Stimulated activated CD8-positive, alpha-beta memory T cell treated with anti-CD3 and anti-CD28 coated beads, Interleukin-4, amount 100 ng/mL, for 48 hours (primary cell): ENCODE measurements at regions not wholly inside any gene's neighbourhood (a gene's known extent, or its start where the extent isn't known, plus 50 kb on each side); places are given as distances from the start of the nearest gene placed in this dataset.
"Not testable (repeated sequence)": the region's sequence is repeated elsewhere in the genome, so short reads cannot be mapped to it uniquely, and the experiment has no call there.

Source experiments
- DNase-seq: peaks from one replicate; pipeline ENCODE4 v3.0.0-alpha.2; 2020

- no peak for DNase-seq
Observed at GRCh38 chr14:53663709-53664108, 292.9 kb downstream of the BMP4 start.

- no peak for DNase-seq
Observed at GRCh38 chr14:53655080-53655785, 301.4 kb downstream of the BMP4 start.

DNA sequence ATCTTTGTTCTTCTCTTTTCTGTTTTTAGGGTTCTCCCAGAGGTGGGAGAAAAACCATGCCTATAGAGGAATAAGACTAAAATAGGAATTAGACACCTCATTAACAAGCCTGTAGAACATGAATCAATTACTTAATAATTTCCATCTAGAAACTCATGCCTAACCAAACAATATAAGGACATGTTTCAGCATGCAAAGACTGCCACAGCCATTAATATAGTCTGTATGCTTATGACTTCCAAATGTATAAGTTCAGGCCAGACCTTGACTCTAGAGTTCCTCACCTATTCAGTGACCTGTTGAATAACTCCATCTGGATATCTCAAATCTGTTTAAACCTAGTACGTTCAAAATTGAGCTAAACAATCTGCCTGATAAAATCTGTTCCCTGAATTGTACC lies 304.6 kb downstream of the BMP4 start:
- no peak for DNase-seq

DNA sequence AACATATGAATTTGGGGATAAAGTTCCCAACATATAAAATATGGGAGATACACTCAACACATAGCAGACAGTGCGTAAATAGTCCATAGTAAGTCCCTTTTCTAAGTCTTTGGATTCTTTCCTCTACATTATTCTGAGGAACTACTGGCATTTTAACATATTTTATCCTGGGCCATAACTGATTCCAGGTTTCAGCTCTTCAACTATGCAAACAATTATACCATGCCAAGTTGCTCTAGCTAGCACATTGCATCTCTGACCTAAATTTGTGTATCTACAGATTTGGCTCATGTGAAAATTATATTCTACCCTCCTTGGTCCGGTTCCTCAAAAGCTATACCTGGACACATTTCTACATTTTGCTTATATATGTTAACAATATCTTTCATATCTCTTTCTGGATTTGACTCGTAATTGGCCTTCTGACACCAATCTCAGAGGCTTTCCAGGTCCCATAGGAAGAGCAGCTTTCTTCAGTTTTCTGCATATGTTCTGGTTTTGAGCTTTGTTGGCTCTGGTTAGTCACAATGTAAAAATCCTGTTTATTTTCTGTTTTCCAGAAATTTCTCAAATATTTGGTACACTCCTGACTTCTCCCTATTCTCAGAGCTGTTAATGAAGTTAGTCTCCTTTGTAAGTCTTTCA lies 305.4 kb downstream of the BMP4 start:
- no peak for DNase-seq

GRCh38 chr14:53646925-53647324 lies 309.7 kb downstream of the BMP4 start:
- DNase-seq = no peak

DNA sequence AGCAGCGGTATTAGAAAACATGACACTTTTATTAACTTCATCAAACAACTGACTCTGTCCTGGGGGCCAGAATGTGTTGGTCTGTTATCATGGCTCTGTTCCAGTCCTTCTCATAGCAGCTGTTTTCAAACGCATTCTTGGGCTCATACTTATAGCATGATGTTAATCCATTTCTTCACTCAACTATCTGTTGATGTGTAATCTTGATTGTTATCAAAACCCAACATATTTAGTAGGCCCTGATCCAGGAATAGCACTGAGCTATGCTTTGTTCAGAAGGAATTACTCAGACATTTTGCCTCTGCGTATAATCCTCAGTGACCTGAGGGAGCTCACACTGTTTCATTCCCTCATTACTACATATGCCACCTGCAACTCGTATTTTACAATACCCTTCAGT lies 315.9 kb downstream of the BMP4 start:
- DNase-seq = no peak

GRCh38 chr14:53638966-53639365 lies 317.7 kb downstream of the BMP4 start:
- DNase-seq = no peak

- DNase-seq = no peak
Observed at GRCh38 chr14:53634793-53635192, 321.8 kb downstream of the BMP4 start.

- no peak for DNase-seq
Observed at GRCh38 chr14:53630336-53630735, 326.3 kb downstream of the BMP4 start.

GRCh38 chr14:53628732-53629430 lies 327.7 kb downstream of the BMP4 start:
- DNase-seq = no peak

- DNase-seq = no peak
Observed at GRCh38 chr14:53628261-53628660, 328.4 kb downstream of the BMP4 start.

GRCh38 chr14:53626761-53627160 lies 329.9 kb downstream of the BMP4 start:
- no peak for DNase-seq

DNA sequence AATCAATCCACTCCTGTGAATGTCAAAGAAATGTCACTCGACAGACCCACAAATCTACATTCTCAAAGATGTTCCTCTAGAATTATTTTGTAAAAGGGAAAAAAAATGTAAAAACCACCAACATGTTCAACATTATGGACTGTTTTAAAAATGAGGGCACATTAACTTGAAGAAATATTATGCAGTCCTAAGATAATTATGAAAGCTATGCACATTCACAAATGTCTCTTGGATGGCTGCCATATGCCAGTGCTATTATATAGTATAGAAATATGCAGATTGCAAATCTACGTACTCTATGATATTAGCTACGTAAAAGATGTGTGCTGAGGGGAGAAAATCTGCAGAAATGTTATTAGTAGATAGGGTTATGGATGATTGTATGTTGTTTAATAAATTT lies 334.2 kb downstream of the BMP4 start:
- DNase-seq = no peak

DNA sequence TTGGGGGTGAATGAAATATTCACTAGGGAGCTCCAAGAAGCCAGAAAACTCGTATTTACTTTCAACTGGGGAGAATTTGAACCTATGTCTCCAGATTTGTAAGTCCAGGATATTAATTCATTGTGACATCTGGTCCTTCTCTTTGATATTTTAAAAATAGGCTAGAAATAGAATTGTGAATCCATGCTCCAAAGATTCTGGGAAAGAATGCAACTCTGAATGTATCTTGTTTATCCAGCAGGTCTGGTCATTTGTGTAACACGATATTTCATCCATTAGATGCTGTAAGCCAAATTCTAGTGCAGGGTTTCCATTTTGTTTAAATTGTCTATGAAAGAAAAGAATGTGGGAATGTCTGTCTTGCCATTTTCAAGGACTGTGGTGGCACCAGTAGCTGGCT lies 334.7 kb downstream of the BMP4 start:
- no peak for DNase-seq

- DNase-seq = no peak
Observed at GRCh38 chr14:53621433-53621832, 335.2 kb downstream of the BMP4 start.

DNA sequence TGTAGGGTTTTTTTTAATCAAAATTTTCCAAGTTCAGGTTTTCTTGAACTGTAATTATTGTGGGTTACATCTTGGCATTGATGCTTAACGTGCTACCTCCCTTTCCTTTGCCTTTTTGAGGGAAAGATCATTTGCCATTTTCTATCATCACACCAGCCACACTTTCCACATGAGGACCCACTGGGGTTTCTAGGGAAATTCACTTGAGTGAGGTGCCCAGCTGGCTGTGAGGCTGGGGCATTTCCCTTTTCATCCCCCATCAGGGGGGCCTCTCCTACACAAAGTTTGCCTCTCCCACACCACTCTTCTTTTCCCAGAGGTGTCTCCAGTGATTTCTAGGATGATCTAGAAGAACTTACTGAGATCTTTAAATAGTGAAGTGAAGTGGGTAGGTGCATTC lies 335.7 kb downstream of the BMP4 start:
- DNase-seq = no peak

DNA sequence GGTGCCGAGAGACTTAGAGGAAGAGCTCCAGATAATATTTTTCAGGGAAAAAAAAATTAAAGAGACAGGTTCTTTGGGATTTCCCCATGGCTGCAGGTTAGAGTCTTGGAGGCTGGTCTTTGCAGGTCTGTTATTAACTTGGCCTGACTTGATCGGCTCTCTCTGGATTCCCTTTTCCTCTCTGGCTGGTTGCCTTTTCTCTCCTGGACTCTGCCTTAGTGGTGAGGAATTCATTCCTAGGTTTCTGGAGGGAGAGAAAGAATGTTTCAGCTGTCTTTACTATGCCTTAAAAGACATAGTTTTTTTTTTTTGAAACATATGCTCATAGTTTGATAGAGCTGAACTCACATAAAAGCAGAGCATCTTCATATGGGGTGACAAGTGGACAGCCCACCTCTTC lies 336.3 kb downstream of the BMP4 start:
- DNase-seq = no peak

GRCh38 chr14:53619691-53620231 lies 336.9 kb downstream of the BMP4 start:
- no peak for DNase-seq

GRCh38 chr14:53616536-53616935 lies 340.1 kb downstream of the BMP4 start:
- DNase-seq = not testable (repeated sequence)

GRCh38 chr14:53615252-53615651 lies 341.4 kb downstream of the BMP4 start:
- DNase-seq = no peak

- no peak for DNase-seq
Observed at GRCh38 chr14:53613404-53614253, 343.0 kb downstream of the BMP4 start.

DNA sequence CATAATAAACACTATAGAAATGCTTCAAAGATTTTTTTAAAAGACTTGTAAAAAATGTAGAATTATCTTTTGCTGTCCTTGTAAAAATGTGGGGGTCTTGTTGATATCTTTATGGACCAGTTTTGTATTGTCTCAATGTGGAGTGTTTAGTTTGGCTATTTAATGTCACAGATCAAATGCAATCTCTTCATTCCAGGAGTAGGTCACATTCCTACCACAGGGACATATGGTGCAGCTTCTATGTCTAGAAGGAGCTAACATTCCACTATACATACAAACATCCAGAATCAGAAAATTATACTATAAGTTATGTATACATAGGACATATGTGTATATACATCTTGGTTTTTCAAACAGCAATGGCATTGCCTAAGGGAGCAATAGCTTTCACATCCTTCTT lies 345.7 kb downstream of the BMP4 start:
- DNase-seq = no peak

DNA sequence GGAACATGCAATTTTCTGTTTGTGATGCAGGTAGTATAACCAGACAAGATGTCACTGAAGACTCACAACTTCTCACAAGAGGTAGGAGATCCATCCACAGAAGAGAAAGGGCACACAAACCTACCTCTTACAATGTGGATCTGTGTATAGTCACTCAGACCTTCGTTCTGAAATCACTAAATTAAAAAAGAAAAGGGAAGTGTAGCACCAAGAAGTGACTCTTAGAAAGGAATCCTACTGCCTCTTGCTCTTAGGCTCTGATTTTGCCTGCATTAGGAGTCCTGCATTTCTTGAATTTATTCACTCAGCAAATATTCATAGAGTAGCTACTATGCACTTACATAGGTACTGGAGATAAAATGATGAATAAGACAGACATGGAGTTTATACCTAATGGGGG lies 347.6 kb downstream of the BMP4 start:
- no peak for DNase-seq
